CMK (cell line): ENCODE measurements at regions not wholly inside any gene's neighbourhood (a gene's known extent, or its start where the extent isn't known, plus 50 kb on each side); places are given as distances from the start of the nearest gene placed in this dataset.
"Not testable (repeated sequence)": the region's sequence is repeated elsewhere in the genome, so short reads cannot be mapped to it uniquely, and the experiment has no call there.

ENCODE experiments used
- DNase-seq: peaks from one replicate; pipeline ENCODE4 v3.0.0-alpha.2; 2010; ENCODE audit warnings: low read depth

DNA sequence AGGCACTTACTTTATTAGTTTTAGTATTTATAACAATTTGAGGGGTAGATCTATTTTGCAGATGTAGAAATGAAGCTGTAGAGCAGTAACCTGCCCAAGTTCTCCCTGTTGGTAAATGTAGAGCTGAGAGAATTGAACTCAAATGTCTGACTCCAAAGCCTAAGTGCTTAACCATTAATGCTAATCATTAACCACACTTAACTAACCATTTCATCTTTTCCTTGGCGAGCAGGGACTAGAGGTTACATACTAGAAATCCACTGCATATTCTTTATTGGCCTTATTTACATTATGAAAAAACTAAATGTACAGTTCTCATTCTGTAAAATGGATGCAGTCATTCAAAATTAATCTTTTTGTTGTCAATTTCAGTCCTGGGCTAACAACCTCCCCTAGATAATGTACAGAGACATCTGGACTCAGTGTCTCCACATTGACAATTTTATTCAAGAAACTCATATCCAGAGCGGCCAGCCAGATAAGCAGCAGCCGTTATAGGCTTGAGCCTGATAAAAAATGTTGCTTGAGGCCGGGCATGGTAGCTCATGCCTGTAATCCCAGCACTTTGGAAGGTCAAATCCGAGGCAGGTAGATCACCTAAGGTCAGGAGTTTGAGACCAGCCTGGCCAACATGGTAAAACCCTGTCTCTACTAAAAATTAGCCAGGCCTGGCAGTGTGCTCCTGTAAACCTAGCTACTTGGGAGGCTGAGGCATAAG is 76.7 kb upstream of the PICALM start:
- no peak for DNase-seq

DNA sequence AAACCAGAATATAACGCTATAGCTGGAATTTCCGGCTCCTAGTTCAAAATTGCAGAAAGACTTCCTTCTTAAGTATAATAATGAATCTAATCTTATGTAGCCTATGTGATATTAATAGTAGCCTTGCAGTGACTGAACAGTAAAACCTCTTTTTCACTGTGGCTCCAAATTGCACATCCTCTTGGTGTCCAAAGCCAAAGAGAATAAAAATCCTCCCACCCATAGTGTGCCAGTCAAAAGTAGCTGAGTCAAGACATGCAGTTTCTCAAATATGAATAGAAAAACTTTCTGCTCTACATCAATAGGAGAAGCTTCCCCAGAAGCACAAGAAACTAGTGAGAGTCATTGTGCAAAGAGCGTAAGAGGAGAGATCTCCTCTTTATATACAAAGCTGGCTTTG is 76.0 kb upstream of the PICALM start:
- DNase-seq = no peak

DNA sequence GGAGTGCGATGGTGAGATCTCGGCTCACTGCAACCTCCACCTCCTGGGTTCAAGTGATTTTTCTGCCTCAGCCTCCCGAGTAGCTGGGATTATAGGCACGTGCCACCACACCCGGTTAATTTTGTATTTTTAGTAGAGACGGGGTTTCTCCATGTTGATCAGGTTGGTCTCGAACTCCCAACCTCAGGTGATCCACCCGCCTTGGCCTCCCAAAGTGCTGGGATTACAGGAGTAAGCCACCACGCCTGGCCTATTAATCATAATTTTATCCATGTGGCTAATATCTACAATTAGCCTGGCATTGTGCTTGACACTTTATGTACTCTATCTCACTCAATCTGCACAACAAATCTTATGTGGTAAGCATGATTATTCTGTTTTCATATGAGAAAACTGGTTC is 75.2 kb upstream of the PICALM start:
- not testable (repeated sequence) for DNase-seq

DNA sequence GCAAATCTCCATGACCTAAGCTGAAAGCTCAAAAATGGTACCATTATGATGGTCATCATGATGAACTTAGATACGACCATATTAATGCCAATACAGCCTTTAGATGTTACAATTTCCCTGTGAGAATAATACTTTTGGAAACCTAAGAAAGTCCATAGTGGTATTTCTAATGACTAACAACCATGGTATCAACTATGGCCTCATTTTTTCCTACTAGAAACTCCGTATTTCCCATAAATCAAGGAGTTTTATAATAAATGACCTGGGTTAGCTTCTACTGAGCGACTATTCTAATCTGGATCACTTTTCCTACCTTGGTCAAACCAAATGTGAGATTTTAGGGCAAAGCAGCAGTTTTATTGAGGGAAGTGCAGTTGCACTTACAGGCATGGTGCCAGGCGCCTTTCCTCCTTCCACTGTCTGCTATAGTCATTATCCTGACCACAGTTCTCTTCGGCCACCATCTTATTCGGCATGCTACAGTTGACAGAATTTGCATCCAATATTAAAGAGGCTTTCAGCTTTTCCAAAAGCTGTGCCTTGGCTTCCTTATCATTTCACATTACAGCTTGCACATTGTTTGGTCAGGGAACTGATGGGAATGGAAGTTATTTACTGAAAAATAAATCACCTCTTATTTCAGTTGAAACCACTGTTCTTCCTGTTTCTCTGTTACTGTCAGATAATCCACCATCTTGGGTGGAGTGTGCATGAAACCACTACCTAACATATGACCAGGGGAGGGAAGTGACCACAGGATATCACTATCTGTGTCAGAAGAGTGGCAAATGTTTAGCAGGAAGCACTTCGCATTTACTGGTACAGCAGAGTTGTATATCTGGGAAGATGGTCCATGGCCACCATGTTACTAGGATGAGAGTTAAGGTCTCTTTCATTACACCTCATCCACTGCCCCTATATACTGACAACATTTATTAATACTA is 74.5 kb upstream of the PICALM start:
- DNase-seq = peak; percentile 86

DNA sequence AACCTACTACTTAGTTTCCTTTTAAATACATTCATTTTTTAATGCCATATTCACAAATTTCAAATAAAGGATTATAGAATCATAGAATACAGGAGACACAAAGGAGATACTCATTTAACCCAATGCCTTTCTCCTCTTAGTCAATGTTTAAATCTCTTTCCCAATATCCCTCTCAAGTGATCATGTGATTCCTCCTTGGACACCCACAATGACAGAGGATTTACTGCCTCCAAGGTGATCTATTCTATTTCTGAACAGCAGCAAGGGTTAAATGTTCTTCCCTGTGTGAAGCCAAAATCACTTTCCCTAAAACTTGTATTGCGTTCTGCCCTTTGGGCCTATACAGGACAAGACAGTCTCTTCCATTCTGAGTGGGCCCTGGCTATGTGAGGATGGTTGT is 73.3 kb upstream of the PICALM start:
- DNase-seq = no peak

DNA sequence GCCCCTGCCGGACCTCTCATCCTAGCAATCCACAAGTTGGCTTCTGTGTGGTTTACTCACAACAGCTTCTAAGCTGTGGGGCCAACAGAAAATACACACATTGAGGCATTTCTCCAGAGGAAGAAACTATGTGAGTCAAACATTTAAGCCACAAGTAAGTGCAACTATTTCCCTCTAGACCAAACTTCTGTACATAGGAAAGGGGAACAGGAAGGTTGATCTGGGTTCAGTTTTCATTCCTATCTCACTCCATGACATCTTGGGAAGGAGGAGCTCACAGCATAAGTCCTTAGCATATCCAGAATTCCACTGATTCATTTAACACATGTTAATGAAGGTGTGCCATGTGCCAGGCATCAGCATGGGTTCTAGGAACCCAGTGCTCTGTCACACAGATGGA is 72.8 kb upstream of the PICALM start:
- DNase-seq = no peak

DNA sequence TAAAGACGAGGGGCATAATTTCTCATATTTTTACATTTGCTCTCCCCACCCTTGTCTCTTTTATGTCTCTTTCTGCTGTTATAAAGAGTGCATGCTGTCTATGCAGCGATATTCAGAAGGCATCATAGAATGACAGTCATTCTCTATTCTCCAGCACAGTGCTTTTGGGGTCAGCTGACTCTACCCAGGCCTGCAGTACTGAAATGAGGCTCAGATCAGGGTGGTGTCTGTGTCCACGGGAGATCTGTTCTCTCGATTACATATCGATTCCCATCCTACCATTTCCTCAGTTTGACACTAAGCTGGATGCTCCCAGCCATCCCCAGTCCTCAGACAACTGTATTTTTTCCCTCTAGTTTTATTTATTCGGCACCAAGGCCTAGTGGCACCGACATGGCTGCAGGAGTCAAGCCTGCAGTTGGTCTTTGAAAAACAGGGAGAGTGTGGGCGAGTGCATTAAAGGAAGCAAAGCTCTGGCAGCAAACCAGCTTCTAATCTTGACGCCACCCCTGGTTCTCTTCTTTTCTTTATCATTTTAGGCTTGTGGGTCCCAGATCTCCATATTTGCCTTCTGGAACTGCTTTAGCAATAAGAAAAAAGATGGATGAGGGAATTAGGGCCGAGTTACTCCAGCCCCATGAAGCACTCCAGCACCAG is 71.6 kb upstream of the PICALM start:
- no peak for DNase-seq

DNA sequence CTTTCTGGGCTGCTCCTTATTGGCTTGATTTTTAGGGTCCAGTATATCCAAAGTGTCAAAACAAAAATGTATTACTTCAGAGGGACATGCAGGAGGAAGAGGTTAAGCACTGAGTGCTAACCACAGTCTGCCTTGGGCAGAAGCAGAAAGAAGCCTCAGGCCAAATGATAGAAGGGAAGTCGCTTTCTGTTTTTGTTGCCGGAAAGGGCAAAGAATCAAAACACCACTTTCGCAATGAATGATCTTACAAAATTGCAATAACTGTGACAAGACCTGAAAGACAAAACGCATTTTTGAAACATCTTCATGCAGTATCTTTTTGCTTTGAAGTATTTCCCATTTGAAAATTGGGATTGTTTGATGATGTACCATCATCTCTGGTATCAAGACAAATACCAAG is 70.1 kb upstream of the PICALM start:
- DNase-seq = no peak

DNA sequence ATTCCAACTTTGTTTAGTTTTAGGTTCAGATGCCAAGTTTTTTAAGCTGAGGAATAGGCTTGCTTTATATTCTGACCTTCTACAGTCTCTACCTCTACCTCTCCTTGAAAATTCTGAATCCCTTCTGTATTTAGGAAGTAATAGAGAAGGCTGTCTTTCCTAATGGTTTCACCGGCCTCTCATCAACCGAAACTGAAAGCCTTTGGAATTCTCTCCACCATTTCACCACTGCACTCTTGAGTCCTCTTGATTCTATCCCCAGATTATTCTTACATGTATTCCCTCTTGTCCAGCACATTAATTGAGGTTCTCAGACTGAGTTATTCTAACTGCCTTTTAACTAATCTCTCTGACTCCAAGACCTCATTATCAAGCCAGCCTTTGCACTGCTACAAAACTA is 67.7 kb upstream of the PICALM start:
- no peak for DNase-seq

DNA sequence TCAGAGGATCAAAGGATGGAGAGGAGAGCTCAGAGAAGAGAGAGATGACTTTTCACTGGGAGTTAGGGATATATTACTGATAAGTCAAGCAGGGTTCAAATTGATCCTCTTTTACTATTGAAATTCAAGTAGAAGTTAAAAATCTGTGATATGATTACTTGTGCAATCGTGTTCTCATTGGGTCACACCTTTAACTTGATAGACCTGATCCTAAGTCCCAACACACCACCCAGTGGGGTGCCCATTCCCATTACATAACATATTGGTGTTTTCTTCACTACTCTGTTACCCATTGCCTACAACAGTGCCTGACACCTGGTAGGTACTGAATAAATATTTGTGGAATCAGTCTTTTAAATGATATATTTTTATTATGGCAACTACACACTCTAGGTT is 66.4 kb upstream of the PICALM start:
- DNase-seq = no peak

DNA sequence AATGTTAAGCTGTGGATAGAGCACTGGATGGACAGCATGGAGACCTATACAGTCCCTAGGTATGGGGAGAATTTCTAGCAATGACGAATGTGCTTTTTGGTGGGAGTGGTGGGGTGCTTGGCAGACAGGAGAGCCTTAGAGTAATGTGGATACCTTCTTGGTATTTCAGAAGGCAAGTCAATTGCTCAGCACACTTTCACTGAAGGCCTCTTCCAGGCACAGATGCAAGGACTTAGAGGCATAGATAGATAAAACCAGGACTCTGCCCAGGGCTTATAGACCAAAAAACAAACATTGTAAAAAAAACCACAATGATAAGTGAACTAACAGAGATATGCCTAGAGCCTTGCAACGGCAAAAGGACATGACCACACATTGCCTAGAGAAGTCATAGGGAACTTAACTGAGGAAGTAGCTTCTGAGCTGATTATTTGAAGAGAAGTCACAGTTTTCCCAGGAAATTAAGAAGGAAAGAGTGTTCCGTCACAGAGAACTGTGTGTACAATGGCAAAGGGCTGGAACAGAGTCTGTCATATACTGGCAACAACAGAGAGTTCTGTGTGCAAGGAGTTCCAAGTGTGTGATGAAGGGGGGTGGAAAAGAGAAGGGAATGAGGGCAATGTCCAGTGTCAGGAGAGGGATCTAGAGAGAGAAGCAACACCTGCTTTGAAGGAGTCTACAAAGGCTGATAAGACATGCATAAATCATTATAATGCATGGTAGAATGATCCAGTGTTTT is 65.9 kb upstream of the PICALM start:
- DNase-seq = peak; percentile 74

DNA sequence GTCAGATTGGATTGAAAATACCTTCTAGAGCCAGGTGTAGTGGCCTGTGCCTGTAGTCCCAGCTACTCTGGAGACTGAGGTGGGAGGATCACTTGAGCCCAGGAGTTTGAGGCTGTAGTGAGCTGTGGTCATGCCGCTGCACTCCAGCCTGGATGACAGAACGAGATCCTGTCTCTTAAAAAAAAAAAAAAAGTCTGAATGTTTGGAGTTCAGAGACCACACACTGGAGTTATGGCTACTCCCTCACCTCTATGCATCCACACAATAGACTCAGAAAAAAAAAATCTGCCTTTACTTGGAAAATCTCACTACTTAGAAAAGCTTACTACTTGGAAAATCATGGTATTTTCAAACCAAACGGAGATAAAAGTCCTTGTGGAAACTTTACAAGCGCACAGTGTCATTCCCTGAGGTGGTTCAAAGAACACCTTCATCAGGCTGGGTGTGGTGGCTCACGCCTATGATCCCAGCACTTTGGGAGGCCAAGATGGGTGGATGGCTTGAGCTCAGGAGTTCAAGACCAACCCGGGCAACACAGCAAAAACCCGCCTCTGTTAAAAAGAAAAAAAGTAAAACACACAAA is 63.9 kb upstream of the PICALM start:
- DNase-seq = no peak

DNA sequence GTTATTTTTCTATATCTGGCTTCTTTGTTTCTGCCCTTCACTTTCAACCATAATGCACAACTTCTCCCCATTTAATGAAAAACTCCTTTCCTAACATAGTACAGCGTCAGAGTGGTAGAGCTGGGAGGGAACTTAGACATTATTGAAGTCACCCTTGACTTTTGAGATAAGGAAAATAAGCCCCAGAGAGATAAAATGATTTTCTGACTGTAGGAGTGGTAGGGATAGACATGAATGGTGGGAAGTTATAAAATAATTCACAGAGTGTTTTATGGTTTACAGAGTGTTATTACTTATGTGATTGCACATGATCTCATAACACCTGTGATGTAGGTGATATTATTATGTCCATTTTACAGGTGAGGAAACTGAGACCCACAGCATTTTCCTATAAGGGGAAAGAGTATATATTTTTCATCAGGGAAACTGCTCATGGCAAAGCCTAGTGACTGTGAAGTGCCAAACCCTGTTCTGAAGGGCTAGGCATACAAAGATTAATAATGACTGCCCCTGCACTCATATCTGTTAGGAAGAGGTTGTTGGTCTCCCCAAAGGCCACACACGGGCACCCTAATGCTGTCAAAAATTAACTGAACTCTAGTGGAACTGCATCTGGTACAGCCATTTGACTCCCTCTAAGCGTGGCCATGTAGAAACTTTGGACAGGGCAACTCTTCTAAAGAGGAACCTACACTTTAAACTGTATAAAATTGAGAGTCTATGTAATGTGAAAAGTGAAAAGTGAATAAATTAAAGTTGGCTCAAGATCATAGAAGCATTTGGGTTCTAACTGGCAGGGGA is 61.1 kb upstream of the PICALM start:
- DNase-seq = no peak

DNA sequence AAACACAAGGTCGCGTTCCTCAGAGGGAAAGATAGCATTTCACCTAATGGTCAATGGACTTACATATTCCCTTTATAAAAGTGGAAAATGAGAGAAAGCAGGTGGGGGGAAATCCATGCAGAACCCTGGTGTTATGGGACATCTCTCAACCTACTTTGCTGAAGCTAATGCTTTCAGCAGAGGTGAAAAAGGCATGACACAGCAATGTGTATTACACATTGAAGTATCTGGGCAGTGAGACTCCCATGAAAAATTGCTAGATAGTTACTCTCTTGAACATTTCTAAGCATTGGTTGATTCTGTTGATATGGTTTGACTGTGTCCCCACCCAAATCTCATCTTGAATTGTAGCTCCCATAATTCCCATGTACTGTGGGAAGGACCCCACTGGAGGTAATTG is 60.0 kb upstream of the PICALM start:
- DNase-seq = no peak

DNA sequence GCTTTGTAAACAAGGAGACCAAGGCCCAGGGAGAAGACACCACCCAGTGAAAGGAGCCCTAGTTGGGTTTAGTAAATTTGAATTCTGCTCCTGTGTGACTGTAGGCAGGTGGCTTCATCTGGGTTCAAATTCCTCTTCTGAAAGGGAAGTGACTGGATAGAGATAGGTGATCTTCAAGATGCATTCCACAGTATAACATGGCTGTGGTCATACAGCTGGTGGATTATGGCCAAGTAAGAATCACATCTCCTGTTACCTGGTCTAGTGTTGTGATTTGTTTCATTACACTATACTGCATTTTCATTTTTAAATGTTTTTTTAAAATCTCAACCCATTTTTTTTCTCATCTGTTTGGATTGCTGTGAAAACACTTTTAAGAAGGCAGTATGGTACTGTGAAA is 58.0 kb upstream of the PICALM start:
- DNase-seq = no peak

DNA sequence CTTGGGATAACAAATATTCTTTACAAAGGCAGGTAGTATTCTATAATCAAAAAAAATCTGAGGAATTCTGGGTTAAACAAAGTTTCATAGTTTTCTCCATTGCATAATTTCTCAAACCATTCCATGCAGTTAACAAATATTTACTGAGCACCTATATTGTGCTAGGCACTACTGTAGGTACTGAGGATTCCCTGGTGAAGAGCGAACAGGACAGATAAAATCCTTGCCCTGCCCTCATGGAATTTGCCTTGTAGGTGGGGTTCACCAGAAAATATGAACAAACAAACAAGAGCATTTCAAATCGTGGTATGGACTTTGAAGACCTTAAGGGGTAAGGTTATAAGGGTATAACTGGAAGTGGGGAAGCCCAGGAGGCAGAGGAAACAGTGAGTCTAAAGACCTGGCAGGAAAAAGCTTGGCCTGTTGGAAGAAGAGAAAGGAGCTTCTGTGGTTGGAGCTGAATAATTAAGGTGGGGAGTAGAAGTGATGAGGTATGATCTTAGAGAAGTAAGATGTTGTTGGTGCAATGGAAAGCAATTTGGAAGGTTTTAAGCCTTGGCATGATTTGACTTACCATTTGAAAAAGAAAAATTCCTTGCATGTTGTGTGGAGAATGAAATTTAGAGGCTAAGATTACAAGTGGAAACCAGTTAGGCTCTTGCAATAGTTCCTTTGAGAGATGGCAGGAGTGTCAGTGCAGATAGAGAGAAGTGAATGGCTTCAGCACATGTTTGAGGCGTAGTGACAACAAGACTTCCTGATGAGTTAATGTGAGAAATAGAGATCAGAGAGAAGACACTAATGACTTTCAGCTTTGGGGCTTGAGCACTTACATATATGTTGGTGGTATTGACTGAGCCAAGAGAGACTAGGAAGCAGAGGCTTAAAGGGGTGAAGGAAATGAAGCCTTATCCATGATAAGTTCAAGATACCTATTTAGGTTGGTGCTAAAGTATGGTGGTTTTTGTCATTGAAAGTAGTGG is 55.7 kb upstream of the PICALM start:
- DNase-seq = no peak

DNA sequence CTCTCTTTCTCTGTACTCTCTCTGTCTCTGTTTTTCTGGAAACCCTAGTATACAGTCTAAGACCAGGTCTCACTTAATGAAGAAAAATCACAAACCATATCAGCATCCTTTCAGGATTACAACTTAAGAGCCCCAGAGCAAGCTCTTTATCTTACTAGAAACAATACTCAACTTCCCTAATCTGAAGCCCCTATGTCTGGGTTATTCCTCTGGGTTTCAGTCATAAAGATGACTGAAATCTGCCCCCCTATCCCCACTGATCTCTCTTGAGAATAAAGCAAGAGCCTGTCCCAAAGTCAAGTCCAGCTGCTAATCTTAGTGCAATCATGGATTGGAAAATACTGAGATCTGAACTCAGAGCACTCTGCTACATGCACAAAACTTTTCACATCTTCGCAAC is 53.9 kb upstream of the PICALM start:
- no peak for DNase-seq

DNA sequence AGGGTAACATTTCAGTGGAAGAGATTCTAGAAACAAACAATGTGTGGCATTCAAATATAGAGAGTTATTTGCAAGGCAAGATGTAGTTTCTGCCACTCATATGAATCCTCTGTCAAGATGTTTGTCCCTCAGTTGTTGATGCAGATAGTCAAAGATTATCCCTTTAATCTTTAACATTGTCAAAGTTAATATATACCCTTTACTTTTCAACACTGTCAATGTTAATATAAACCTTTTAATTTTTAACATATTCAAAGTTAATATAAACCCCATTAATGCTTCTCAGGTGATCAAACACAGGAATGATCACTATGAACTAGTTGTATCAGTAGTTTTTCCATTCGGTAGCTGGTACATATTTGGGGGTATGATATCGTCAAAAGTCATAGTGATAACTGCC is 51.9 kb upstream of the PICALM start:
- DNase-seq = no peak

DNA sequence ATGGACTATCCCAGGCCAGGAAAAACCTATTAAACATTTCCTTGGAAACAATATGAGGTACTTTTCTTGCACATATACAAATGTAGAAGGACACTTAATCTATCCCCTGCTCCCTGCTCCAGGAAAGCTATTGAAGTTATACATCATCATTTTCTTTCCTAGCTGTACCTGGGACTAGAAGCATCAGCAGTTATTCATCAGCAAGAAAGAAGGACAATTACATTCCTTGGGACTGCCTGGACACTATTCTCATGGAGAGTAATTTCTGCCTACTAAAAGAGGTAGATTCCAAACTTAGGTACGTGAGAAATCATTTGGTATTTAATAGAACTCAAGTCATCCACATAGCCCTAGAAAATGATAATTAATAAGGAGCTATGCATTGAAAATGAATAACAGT is 51.0 kb upstream of the PICALM start:
- no peak for DNase-seq

DNA sequence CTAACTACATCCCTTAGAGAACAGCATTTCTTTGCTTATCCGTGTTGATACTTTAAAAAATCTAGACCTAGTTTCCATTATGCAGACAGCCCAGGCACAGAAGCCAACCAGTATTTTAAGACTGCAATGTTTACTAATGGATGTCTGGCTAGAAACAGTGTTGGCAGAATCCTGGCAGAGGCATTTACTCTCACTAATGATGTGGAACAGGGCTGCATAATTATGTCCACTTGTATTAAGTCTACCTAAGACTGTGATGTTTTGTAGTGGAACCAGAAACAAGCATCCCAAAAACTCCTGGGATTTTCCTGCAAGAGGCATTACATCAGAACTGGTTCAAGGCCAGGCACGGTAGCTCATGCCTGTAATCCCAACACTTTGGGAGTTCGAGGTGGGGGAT is 50.2 kb upstream of the PICALM start:
- DNase-seq = no peak
